Mammary epithelial cell (primary cell): ENCODE measurements at regions not wholly inside any gene's neighbourhood (a gene's known extent, or its start where the extent isn't known, plus 50 kb on each side); places are given as distances from the start of the nearest gene placed in this dataset.

Experiments used
- CTCF ChIP-seq, 2 donors: IDR thresholded peaks in 1 of 2; conservative IDR thresholded peaks in 1 of 2; 2 replicates each; pipeline ENCODE4 v1.5.1; 2011 to 2012; ENCODE audit warnings: inconsistent platforms in 2 of 2, low read length in 2 of 2, mild to moderate bottlenecking in 2 of 2, control low read depth in 1 of 2, low read depth in 1 of 2; ENCODE audit not compliant: insufficient read depth in 1 of 2; ENCODE audit errors: extremely low read depth in 1 of 2
- EZH2 ChIP-seq: IDR thresholded peaks from 2 replicates; pipeline ENCODE4 v1.6.1; 2012; ENCODE audit warnings: low read length, inconsistent platforms, borderline replicate concordance

- TF ChIP-seq CTCF (conservative IDR thresholded peaks at IDR 0.05 in 1 of 2, IDR thresholded peaks at IDR 0.05 in 1 of 2; ENCODE audit: extremely low read depth in 1 of 2, insufficient read depth in 1 of 2, low read depth in 1 of 2, low read length in 2 of 2) (no peak), EZH2 (no peak)
Observed at GRCh38 chr1:25012966-25013962, 83.2 kb upstream of the RUNX3 start.
